Astrocyte (in vitro differentiated cells and primary cell): ENCODE measurements at regions not wholly inside any gene's neighbourhood (a gene's known extent, or its start where the extent isn't known, plus 50 kb on each side); places are given as distances from the start of the nearest gene placed in this dataset.

ENCODE experiments used
- DNase-seq: peaks from one replicate; pipeline ENCODE4 v3.0.0-alpha.2; 2010; ENCODE audit warnings: low read depth
- FAIRE-seq: peaks from 2 replicates; lab custom pipeline; 2011; peaks lifted over from hg19 to GRCh38; lab: Jason Lieb, UNC
- H2AFZ ChIP-seq: 2 replicates; pipeline ENCODE4 v1.6.0; 2012; ENCODE audit warnings: low read depth, low read length, inconsistent platforms
- H3K27ac ChIP-seq: 2 replicates; pipeline ENCODE4 v1.5.1; 2011; ENCODE audit warnings: low read depth, low read length, inconsistent platforms
- H3K27me3 ChIP-seq: 2 replicates; pipeline ENCODE4 v1.6.0; 2011; ENCODE audit warnings: low read length, inconsistent platforms; ENCODE audit not compliant: insufficient read depth
- H3K36me3 ChIP-seq: 2 replicates; pipeline ENCODE4 v1.5.1; 2011; ENCODE audit warnings: low read length, inconsistent platforms; ENCODE audit not compliant: insufficient read depth
- H3K4me1 ChIP-seq: 2 replicates; pipeline ENCODE4 v1.5.1; 2011; ENCODE audit warnings: low read length, inconsistent platforms; ENCODE audit not compliant: insufficient read depth
- H3K4me2 ChIP-seq: 2 replicates; pipeline ENCODE4 v1.6.0; 2012; ENCODE audit warnings: low read length, inconsistent platforms
- H3K4me3 ChIP-seq: 2 replicates; pipeline ENCODE4 v1.5.1; 2011; ENCODE audit warnings: low read depth, mild to moderate bottlenecking, low read length, inconsistent platforms; ENCODE audit not compliant: insufficient read depth
- H3K79me2 ChIP-seq: 2 replicates; pipeline ENCODE4 v1.6.0; 2012; ENCODE audit warnings: mild to moderate bottlenecking, low read length, inconsistent platforms; ENCODE audit not compliant: insufficient read depth
- H3K9ac ChIP-seq: 2 replicates; pipeline ENCODE4 v1.6.0; 2012; ENCODE audit warnings: mild to moderate bottlenecking, low read length, inconsistent platforms
- H3K9me3 ChIP-seq: 2 replicates; pipeline ENCODE4 v1.5.1; 2012; ENCODE audit warnings: low read depth, mild to moderate bottlenecking, low read length, inconsistent platforms; ENCODE audit not compliant: insufficient read depth
- H4K20me1 ChIP-seq: 2 replicates; pipeline ENCODE4 v1.6.0; 2012; ENCODE audit warnings: low read length, inconsistent platforms; ENCODE audit not compliant: insufficient read depth
- H3K27ac Mint-ChIP-seq: one replicate; pipeline ENCODE4 v1.8.0; 2021; ENCODE audit warnings: mild to moderate bottlenecking, mixed read lengths; ENCODE audit not compliant: unreplicated experiment
- H3K27me3 Mint-ChIP-seq: one replicate; pipeline ENCODE4 v1.8.0; 2021; ENCODE audit warnings: low read depth, mixed read lengths; ENCODE audit not compliant: unreplicated experiment
- H3K36me3 Mint-ChIP-seq: one replicate; pipeline ENCODE4 v1.8.0; 2021; ENCODE audit warnings: low read depth, mixed read lengths; ENCODE audit not compliant: unreplicated experiment
- H3K4me1 Mint-ChIP-seq: one replicate; pipeline ENCODE4 v1.8.0; 2021; ENCODE audit warnings: low read depth, mixed read lengths; ENCODE audit not compliant: unreplicated experiment
- H3K4me3 Mint-ChIP-seq: one replicate; pipeline ENCODE4 v1.8.0; 2021; ENCODE audit warnings: mild to moderate bottlenecking, moderate library complexity, mixed read lengths; ENCODE audit not compliant: unreplicated experiment
- H3K9me3 Mint-ChIP-seq: one replicate; pipeline ENCODE4 v1.8.0; 2021; ENCODE audit warnings: mild to moderate bottlenecking, mixed read lengths; ENCODE audit not compliant: unreplicated experiment
- EZH2 ChIP-seq: IDR thresholded peaks from 2 replicates; pipeline ENCODE4 v1.6.1; 2012; ENCODE audit warnings: mild to moderate bottlenecking, low read length, inconsistent platforms; ENCODE audit not compliant: insufficient read depth
- TF ChIP-seq, protein P1 (sequence below): IDR thresholded peaks from 2 replicates; pipeline ENCODE4 v1.5.1; 2011; ENCODE audit warnings: low read depth, mild to moderate bottlenecking, inconsistent platforms, low read length, moderate library complexity; ENCODE audit not compliant: insufficient read depth

- no peaks in the 10 kb centered on the region for H3K79me2 ChIP-seq
- H3K9ac ChIP-seq: no peak overlapping the region
- no peaks in the 10 kb centered on the region for H4K20me1 ChIP-seq
- no peak overlapping the region for H2AFZ ChIP-seq
- Mint-ChIP-seq H3K27me3 (no peaks in the 10 kb centered on the region), H3K36me3 (no peaks in the 10 kb centered on the region), H3K4me3 (no peak overlapping the region), H3K4me1 (peaks cover 3% of the 10 kb centered on the region), H3K27ac (no peak overlapping the region), H3K9me3 (peaks cover 2% of the 10 kb centered on the region)
- no peak overlapping the region for H3K4me3 ChIP-seq
- H3K4me2 ChIP-seq: no peak overlapping the region
- H3K27ac ChIP-seq: no peak overlapping the region
- DNase-seq (no peak), FAIRE-seq (no peak)
- no peaks in the 10 kb centered on the region for H3K36me3 ChIP-seq
- TF ChIP-seq, protein P1, sequence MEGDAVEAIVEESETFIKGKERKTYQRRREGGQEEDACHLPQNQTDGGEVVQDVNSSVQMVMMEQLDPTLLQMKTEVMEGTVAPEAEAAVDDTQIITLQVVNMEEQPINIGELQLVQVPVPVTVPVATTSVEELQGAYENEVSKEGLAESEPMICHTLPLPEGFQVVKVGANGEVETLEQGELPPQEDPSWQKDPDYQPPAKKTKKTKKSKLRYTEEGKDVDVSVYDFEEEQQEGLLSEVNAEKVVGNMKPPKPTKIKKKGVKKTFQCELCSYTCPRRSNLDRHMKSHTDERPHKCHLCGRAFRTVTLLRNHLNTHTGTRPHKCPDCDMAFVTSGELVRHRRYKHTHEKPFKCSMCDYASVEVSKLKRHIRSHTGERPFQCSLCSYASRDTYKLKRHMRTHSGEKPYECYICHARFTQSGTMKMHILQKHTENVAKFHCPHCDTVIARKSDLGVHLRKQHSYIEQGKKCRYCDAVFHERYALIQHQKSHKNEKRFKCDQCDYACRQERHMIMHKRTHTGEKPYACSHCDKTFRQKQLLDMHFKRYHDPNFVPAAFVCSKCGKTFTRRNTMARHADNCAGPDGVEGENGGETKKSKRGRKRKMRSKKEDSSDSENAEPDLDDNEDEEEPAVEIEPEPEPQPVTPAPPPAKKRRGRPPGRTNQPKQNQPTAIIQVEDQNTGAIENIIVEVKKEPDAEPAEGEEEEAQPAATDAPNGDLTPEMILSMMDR: no peak
- H3K27me3 ChIP-seq: no peaks in the 10 kb centered on the region
- H3K9me3 ChIP-seq: no peaks in the 10 kb centered on the region
- no peaks in the 10 kb centered on the region for H3K4me1 ChIP-seq
Measured at GRCh38 chr10:64726466-64726865, 1205.3 kb downstream of the REEP3 start.

GRCh38 chr10:64731016-64731415 is 1209.8 kb downstream of the REEP3 start:
- Histone ChIP-seq H4K20me1 (no peaks in the 10 kb centered on the region), H3K36me3 (no peaks in the 10 kb centered on the region), H3K9ac (no peak overlapping the region), H3K27ac (no peak overlapping the region), H3K4me2 (no peak overlapping the region), H3K4me1 (no peaks in the 10 kb centered on the region), H3K79me2 (no peaks in the 10 kb centered on the region), H3K27me3 (no peaks in the 10 kb centered on the region), H2AFZ (no peak overlapping the region), H3K4me3 (no peak overlapping the region), H3K9me3 (no peaks in the 10 kb centered on the region)
- no peak for FAIRE-seq
- H3K27me3 Mint-ChIP-seq: no peaks in the 10 kb centered on the region
- peaks cover 15% of the 10 kb centered on the region for H3K4me1 Mint-ChIP-seq
- peaks cover 8% of the 10 kb centered on the region for H3K9me3 Mint-ChIP-seq
- DNase-seq: no peak
- H3K36me3 Mint-ChIP-seq: no peaks in the 10 kb centered on the region
- H3K27ac Mint-ChIP-seq: no peak overlapping the region
- no peak overlapping the region for H3K4me3 Mint-ChIP-seq
- TF ChIP-seq, protein P1: no peak
- TF ChIP-seq EZH2: no peak

DNA sequence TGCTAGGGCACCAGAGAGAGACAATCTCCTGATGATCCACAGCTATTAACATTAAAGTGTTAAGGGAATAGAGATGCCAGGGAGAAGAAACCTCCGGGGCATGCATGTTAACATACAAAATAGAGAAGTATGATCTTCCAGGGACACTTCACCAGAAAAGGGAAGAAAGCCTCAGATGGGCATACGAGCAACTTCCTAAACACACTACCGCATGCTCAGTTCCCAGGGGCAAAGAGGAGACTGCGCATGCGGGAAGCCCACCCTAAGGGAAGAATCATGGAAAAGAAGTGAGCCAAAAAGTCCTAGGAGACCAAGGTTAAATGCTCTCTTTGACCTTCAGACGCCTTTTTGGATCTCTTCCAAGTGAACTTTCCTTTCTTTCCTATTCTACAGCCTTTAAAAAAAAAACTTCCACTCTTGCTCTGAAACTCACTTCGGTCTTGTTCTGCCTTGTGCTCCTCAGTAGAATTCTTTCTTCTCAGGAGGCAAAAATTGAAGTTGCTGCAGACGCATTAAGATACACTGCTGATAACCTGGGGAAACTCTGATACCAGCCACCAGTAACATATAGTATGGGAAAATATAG is 1211.3 kb downstream of the REEP3 start:
- no peak overlapping the region for H2AFZ ChIP-seq
- no peak for DNase-seq
- H3K79me2 ChIP-seq: no peaks in the 10 kb centered on the region
- no peak overlapping the region for H3K27ac ChIP-seq
- Mint-ChIP-seq H3K27me3 (no peaks in the 10 kb centered on the region), H3K36me3 (no peaks in the 10 kb centered on the region), H3K4me1 (peaks cover 15% of the 10 kb centered on the region), H3K4me3 (no peak overlapping the region), H3K27ac (no peak overlapping the region), H3K9me3 (peaks cover 8% of the 10 kb centered on the region)
- no peak for FAIRE-seq
- H4K20me1 ChIP-seq: no peaks in the 10 kb centered on the region
- no peak for TF ChIP-seq EZH2
- no peaks in the 10 kb centered on the region for H3K27me3 ChIP-seq
- no peaks in the 10 kb centered on the region for H3K36me3 ChIP-seq
- H3K9me3 ChIP-seq: no peaks in the 10 kb centered on the region
- H3K4me2 ChIP-seq: no peak overlapping the region
- H3K9ac ChIP-seq: no peak overlapping the region
- H3K4me3 ChIP-seq: no peak overlapping the region
- H3K4me1 ChIP-seq: no peaks in the 10 kb centered on the region
